ENCODE measurements at regions not wholly inside any gene's neighbourhood (a gene's known extent, or its start where the extent isn't known, plus 50 kb on each side); places are given as distances from the start of the nearest gene placed in this dataset.

GRCh38 chr1:56202796-56203492, 376.4 kb downstream of the PLPP3 start:
- DNase-seq (ENCODE audit: extremely low spot score): no peak
- POLR2A ChIA-PET: no interaction called here
- CTCF ChIA-PET: no interaction called here
- TF ChIP-seq, protein P1, sequence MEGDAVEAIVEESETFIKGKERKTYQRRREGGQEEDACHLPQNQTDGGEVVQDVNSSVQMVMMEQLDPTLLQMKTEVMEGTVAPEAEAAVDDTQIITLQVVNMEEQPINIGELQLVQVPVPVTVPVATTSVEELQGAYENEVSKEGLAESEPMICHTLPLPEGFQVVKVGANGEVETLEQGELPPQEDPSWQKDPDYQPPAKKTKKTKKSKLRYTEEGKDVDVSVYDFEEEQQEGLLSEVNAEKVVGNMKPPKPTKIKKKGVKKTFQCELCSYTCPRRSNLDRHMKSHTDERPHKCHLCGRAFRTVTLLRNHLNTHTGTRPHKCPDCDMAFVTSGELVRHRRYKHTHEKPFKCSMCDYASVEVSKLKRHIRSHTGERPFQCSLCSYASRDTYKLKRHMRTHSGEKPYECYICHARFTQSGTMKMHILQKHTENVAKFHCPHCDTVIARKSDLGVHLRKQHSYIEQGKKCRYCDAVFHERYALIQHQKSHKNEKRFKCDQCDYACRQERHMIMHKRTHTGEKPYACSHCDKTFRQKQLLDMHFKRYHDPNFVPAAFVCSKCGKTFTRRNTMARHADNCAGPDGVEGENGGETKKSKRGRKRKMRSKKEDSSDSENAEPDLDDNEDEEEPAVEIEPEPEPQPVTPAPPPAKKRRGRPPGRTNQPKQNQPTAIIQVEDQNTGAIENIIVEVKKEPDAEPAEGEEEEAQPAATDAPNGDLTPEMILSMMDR (IDR thresholded peaks at IDR 0.05; ENCODE audit: control extremely low read depth, extremely low read depth, low read depth, missing control alignments): no peak

- TF ChIP-seq, protein P1 (IDR thresholded peaks at IDR 0.05; ENCODE audit: control extremely low read depth, extremely low read depth, low read depth, missing control alignments): no peak
- DNase-seq (ENCODE audit: extremely low spot score): no peak
These were observed 377.2 kb downstream of the PLPP3 start for GRCh38 chr1:56202186-56202585.

GRCh38 chr1:56200896-56201295, 378.5 kb downstream of the PLPP3 start:
- TF ChIP-seq, protein P1 (IDR thresholded peaks at IDR 0.05; ENCODE audit: control extremely low read depth, extremely low read depth, low read depth, missing control alignments): no peak
- ChIA-PET CTCF (interaction anchor here (1.0 kb wide), 2 partner anchors 10 to 12 kb away, joined by 3 to 4 read pairs; no protein-coding TSS in a partner anchor), POLR2A (no interaction called here)
- no peak for DNase-seq (ENCODE audit: extremely low spot score)

More at GRCh38 chr1:56202186-56202585, 377.2 kb downstream of the PLPP3 start:
- CTCF ChIA-PET: no interaction called here
- POLR2A ChIA-PET: no interaction called here

DNA sequence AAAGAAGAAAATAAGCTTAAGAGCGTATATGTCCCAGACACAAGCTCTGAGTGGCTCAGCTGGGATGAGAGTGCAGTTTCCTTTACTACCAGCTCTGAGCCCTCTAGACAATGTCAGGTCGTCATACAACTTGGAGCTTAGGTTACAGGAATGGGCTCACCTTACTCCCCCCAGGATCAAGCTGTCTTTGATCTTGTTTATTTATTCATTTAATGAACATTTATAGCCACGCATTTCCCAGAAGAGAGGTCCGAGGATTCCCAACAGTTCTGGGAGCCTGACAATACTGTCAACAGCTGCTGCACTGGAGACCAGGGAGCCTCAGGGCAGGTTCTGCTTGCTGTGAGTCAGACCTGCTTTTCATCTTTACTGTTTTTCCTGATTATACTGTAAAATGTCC, 378.9 kb downstream of the PLPP3 start:
- CTCF ChIA-PET: interaction anchor here (0.9 to 1.0 kb wide), 3 partner anchors 10 to 15 kb away, joined by 3 to 4 read pairs (median 3); no protein-coding TSS in a partner anchor
- TF ChIP-seq, protein P1 (IDR thresholded peaks at IDR 0.05; ENCODE audit: control extremely low read depth, extremely low read depth, low read depth, missing control alignments): no peak
- POLR2A ChIA-PET: no interaction called here
- DNase-seq (ENCODE audit: extremely low spot score): no peak

DNA sequence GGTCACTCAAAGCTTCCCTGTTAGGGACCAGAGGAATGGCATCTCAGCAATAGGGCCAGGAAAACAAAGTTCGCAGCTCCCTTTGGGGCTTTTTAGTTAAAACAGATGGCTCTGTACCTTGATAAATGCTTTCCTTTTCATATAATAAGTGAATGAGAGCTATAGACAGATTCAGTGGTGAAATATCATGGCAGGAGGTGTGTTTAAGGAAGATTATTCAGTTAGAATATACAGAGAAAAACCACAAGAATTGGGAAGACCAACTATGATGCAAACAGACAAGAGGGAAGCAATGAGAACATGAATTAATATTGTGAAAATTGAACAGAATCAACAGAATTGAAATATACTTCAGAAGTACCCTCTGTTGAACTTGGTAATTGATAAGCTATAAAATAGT, 379.4 kb downstream of the PLPP3 start:
- TF ChIP-seq, protein P1 (IDR thresholded peaks at IDR 0.05; ENCODE audit: control extremely low read depth, extremely low read depth, low read depth, missing control alignments): no peak
- no peak for DNase-seq (ENCODE audit: extremely low spot score)
- CTCF ChIA-PET: interaction anchor here (0.9 to 1.0 kb wide), 3 partner anchors 9 to 14 kb away, joined by 3 to 4 read pairs (median 3); no protein-coding TSS in a partner anchor
- POLR2A ChIA-PET: no interaction called here

- CTCF ChIA-PET: interaction anchor here (0.6 to 1.6 kb wide), 2 partner anchors 14 to 42 kb away, joined by 3 read pairs; no protein-coding TSS in a partner anchor
- DNase-seq (ENCODE audit: extremely low spot score): no peak
- TF ChIP-seq, protein P1 (IDR thresholded peaks at IDR 0.05; ENCODE audit: control extremely low read depth, extremely low read depth, low read depth, missing control alignments): no peak
- POLR2A ChIA-PET: no interaction called here
These were observed 380.3 kb downstream of the PLPP3 start for GRCh38 chr1:56199061-56199460.

Measured in GM10248 (cell line).